GM12874 (cell line): ENCODE measurements at regions not wholly inside any gene's neighbourhood (a gene's known extent, or its start where the extent isn't known, plus 50 kb on each side); places are given as distances from the start of the nearest gene placed in this dataset.

Experiments used
- CTCF ChIP-seq: IDR thresholded peaks from 2 replicates; pipeline ENCODE4 v1.5.1; 2011; ENCODE audit warnings: low read depth, mild to moderate bottlenecking, control low read depth, low read length, moderate library complexity; ENCODE audit not compliant: insufficient read depth

- TF ChIP-seq CTCF: no peak
Observed at GRCh38 chr11:70628855-70629844, 230.8 kb downstream of the CTTN start.

GRCh38 chr11:70630068-70630467, 231.7 kb downstream of the CTTN start:
- TF ChIP-seq CTCF: no peak

GRCh38 chr11:70630816-70631623, 232.7 kb downstream of the CTTN start:
- no peak for TF ChIP-seq CTCF

GRCh38 chr11:70631624-70632047, 233.3 kb downstream of the CTTN start:
- TF ChIP-seq CTCF: no peak

- TF ChIP-seq CTCF: no peak
Observed at GRCh38 chr11:70633610-70634009, 235.3 kb downstream of the CTTN start.

GRCh38 chr11:70636659-70637058, 238.3 kb downstream of the CTTN start:
- no peak for TF ChIP-seq CTCF

GRCh38 chr11:70637186-70637800, 239.0 kb downstream of the CTTN start:
- TF ChIP-seq CTCF: no peak
